IPS-NIHi11 (cell line): ENCODE measurements at regions not wholly inside any gene's neighbourhood (a gene's known extent, or its start where the extent isn't known, plus 50 kb on each side); places are given as distances from the start of the nearest gene placed in this dataset.

Source experiments
- DNase-seq: peaks from one replicate; pipeline ENCODE4 v3.0.0; 2012; ENCODE audit warnings: mixed read lengths, low spot score

DNA sequence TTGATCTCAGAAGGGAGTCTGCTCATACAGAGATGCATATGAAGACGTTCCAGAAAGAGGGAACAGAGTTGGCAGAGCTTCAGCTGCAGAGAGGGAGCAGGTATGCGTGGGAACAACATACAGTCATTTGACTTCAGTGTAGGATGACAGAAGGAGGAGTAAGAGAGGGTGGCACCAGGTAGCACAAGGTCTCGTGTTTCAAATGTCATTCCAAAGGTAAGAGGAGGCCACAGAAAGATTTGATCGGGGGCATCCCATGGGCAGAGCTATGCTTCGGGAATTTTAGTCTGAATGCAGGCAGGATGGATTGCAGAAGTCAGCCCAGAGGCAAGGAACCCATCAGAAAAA is 367.1 kb downstream of the CDK5RAP2 start:
- DNase-seq, result no peak

DNA sequence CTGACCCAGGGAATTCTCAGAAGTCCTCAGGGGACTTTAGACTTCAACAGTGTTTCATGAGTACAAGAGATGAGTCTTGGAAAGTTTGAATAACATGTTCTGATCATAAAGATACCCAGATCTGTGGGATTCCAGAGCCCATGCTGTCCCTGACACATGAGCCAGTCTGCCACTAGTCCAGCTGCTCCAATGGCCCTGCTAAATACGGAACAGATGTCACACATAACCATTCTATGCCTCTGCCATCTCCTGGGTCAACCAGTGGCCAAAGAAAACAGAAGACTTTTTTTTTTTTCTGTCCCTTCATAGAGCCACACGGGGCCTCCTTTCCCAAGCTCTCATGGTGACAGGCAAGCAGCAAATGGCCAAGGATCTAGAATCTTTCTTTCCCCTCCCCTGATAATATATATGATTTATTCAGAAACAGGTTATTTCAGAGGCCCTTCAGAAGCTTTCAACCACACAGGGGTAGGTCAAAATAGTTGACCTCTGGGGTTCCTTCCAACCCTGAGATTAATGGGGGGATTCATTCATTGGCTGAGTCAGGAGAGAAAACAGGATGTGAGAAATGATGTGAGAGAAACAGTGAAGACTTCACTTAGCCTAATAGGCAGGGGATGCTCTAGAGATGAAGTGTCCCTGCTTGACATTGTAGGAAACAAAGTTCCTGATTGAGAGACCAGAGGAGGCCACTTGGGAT is 367.7 kb downstream of the CDK5RAP2 start:
- DNase-seq, result no peak

GRCh38 chr9:120210274-120210673 is 369.7 kb downstream of the CDK5RAP2 start:
- no peak for DNase-seq

- DNase-seq, result no peak
Measured at GRCh38 chr9:120202856-120203654, 376.9 kb downstream of the CDK5RAP2 start.

- DNase-seq, result no peak
Measured at GRCh38 chr9:120198027-120198426, 381.9 kb downstream of the CDK5RAP2 start.

DNA sequence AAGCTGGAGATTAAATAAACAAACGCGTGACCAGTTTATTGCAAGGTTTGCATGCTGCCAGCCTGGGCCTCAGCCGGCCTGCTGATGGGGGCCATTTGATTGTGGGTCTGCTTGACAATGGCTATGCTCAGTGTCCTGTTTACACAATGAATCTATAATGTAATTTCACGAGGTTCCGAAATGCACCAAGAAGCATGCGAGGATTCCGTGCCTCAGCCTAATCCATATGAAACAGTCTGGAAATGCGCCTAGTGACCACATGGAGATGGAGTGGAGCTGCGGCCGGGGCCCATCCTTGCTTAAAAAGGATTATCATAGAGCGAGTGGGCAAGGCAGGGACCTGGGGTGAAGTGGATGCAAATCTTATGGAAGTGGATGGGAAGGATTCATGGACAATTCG is 382.4 kb downstream of the CDK5RAP2 start:
- DNase-seq, result no peak

GRCh38 chr9:120191141-120191540 is 388.8 kb downstream of the CDK5RAP2 start:
- DNase-seq, result no peak

GRCh38 chr9:120187758-120188157 is 392.2 kb downstream of the CDK5RAP2 start:
- no peak for DNase-seq

- no peak for DNase-seq
Measured at GRCh38 chr9:120186276-120186675, 393.7 kb downstream of the CDK5RAP2 start.

DNA sequence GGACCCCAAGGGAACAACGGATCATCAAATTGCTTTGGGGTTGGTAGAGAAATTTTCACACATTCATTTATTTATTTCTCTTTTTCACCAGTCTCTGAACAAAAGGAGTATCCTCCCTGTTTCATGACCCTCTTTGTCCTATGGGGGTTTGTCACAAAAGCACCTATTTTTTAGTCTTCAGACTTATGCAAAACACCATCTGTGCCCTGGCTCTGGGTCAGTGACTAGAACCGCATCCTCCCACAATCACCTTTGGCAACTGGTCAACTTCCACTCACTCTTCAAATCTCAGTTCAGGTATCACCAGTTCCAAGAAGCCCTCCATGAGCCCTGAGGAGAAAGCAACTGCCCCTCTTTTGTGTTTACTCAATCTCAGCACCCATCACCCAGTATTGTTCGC is 395.7 kb downstream of the CDK5RAP2 start:
- no peak for DNase-seq

DNA sequence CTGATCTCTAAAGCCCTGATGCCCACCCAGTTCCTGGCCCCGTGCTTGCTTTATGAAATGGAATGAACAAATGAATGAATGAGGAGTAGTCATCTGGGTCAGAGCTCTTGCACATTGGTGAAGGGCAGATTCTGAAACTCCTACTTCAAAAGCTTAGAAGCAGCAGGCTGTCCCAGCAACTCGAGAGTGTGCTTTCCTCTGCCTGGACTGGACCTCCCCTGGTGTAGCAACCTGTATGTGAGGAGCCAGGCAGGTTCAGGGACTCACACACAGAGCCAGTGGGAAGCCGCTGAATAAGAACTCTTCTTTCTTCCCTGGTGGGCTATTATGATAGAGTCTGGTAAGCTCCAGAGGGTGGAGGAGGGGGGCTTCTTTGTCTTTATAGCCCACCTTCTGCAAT is 396.4 kb downstream of the CDK5RAP2 start:
- no peak for DNase-seq

DNA sequence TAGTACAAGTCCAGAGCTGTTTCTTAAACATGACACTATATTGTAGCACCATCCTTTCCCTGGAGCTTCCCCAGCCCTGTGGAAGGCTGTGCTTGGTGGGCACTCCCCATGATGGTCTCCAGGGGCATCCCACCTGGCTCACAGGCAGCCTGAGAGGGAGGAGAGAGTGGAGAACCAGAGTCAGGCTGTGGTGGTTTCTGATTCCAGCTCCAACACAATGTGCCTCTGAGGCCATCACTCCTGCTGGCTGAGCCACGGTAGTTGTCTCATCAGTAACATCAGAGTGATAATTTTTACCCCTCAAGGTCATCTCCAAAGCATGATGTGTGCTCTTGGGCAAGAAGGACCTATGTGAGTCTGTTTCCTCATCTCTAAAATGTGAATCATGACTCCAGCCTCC is 398.0 kb downstream of the CDK5RAP2 start:
- no peak for DNase-seq

GRCh38 chr9:120177121-120177520 is 402.8 kb downstream of the CDK5RAP2 start:
- no peak for DNase-seq

- DNase-seq, result no peak
Measured at GRCh38 chr9:120175031-120175430, 404.9 kb downstream of the CDK5RAP2 start.

GRCh38 chr9:120161776-120162175 is 418.2 kb downstream of the CDK5RAP2 start:
- DNase-seq, result peak; percentile 31

- no peak for DNase-seq
Measured at GRCh38 chr9:120158221-120158620, 421.7 kb downstream of the CDK5RAP2 start.

DNA sequence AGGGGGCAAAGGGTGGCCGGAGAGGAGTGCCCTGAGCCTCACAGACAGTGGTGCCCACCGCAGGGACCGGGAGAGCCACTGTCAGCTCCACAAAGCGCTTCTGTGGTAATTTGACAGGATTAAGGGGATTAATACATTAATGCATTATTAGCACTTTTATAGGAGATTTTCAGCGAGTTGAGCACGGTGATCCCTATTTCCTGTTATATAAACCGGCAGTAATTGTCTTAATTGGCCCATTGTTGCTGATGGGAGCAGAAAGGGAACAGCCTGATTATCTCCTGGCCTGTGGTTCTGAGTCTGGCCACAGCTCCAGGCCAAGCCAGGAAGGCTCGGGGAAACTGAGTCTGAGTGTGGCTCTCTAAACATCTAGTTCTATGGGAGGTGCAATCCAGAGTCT is 423.6 kb downstream of the CDK5RAP2 start:
- no peak for DNase-seq

- DNase-seq, result no peak
Measured at GRCh38 chr9:120153258-120153657, 426.7 kb downstream of the CDK5RAP2 start.

DNA sequence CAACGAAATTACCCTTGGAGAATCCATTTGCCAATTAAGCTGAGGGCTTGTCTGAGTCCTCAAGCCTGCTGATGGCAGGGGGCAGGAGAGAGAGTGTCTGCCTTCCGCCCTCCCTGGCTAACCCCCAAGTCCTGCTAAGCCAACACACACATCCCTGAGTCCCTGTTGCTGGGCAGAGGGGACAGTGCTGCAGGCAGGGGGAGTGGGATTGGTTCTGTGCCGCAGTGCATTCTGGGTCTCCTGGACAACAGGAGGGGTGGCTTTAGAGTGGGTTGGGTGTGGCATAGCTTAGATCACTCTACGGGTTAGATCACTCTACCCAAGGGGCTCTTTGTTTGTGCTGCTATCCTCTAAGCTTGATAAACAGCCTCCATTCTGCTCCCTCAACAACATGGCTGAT is 427.7 kb downstream of the CDK5RAP2 start:
- peak; percentile 78 for DNase-seq

GRCh38 chr9:120151806-120152205 is 428.2 kb downstream of the CDK5RAP2 start:
- no peak for DNase-seq

DNA sequence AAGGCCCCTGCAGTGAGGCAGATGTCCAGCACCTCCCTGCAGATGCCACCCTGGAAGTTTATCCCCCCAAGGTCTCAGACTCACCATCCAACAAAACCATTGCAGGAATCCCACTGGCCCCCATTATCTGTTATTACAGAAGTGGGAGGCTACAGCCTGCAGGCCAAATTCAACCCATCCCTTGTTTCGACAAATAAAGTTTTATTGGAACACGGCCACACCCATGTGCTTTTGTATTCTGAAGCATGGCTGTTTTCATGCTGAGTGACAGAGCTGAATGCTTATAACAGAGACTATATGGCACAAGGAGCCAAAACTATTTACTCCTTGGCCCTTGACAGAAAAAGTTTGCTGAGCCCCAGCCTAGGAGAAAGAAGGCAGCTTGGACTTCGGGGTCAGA is 428.8 kb downstream of the CDK5RAP2 start:
- no peak for DNase-seq

GRCh38 chr9:120138955-120139354 is 441.0 kb downstream of the CDK5RAP2 start:
- no peak for DNase-seq

DNA sequence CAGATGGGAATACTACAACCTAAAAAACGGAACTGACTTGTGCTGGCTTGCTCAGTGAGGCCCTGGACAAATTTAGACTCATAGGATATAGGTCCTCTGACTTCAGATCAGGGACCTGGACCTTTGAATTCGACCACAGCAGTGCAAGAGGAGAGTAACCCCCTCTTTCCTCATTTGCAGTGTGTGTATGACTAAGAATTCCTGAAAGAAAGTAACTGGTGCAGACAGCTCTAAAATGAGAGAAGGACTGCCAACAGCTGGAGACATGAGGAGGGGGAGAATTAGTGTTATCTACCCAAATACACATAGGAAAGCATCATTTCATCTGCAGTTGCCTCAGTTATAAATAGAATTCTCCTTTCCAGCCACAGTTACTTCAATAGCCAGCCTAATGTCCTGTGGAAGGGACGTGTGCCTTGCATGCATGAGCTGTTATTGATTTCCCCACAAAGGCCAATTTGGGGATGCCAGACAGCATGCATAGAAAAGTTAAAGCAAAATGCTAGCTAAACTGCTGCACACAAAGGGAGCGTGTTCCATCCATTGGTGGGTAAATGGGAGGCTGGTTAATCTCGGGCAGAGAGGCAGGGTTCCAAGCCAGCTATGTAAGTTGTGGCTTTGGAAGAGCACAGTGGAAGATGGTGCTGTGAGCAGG is 442.7 kb downstream of the CDK5RAP2 start:
- DNase-seq, result no peak
